CD4-positive, alpha-beta T cell treated with Interleukin-6 at 100 ng/mL for 8 hours (primary cell): ENCODE measurements at regions not wholly inside any gene's neighbourhood (a gene's known extent, or its start where the extent isn't known, plus 50 kb on each side); places are given as distances from the start of the nearest gene placed in this dataset.
"Not testable (repeated sequence)": the region's sequence is repeated elsewhere in the genome, so short reads cannot be mapped to it uniquely, and the experiment has no call there.

Experiments
- DNase-seq: peaks from one replicate; pipeline ENCODE4 v3.0.0-alpha.2; 2020; ENCODE audit warnings: mixed read lengths, low spot score

GRCh38 chr1:117754061-117754969 lies 148.5 kb downstream of the TENT5C start:
- peak; percentile 49 for DNase-seq

- DNase-seq = no peak
These were observed 151.8 kb downstream of the TENT5C start for GRCh38 chr1:117757668-117758067.

- DNase-seq = peak; percentile 66
These were observed 152.8 kb downstream of the TENT5C start for GRCh38 chr1:117758444-117759316.

GRCh38 chr1:117759535-117759934 lies 153.7 kb downstream of the TENT5C start:
- DNase-seq = no peak

GRCh38 chr1:117760069-117760468 lies 154.2 kb downstream of the TENT5C start:
- no peak for DNase-seq

- DNase-seq = no peak
These were observed 154.6 kb downstream of the TENT5C start for GRCh38 chr1:117760485-117760884.

- not testable (repeated sequence) for DNase-seq
These were observed 161.7 kb downstream of the GDAP2 start for GRCh38 chr1:117767756-117768155.

GRCh38 chr1:117770981-117771531 lies 158.4 kb downstream of the GDAP2 start:
- no peak for DNase-seq

- DNase-seq = no peak
These were observed 150.1 kb downstream of the GDAP2 start for GRCh38 chr1:117779364-117779763.

- no peak for DNase-seq
These were observed 148.5 kb downstream of the GDAP2 start for GRCh38 chr1:117780687-117781475.

- DNase-seq = no peak
These were observed 147.4 kb downstream of the GDAP2 start for GRCh38 chr1:117782056-117782455.

GRCh38 chr1:117783606-117784396 lies 145.6 kb downstream of the GDAP2 start:
- no peak for DNase-seq

- no peak for DNase-seq
These were observed 141.4 kb downstream of the GDAP2 start for GRCh38 chr1:117788014-117788413.

GRCh38 chr1:117793413-117793812 lies 136.0 kb downstream of the GDAP2 start:
- no peak for DNase-seq

GRCh38 chr1:117794073-117794472 lies 135.3 kb downstream of the GDAP2 start:
- no peak for DNase-seq

- no peak for DNase-seq
These were observed 134.2 kb downstream of the GDAP2 start for GRCh38 chr1:117795190-117795589.

- DNase-seq = no peak
These were observed 133.6 kb downstream of the GDAP2 start for GRCh38 chr1:117795792-117796191.

GRCh38 chr1:117796226-117796625 lies 133.2 kb downstream of the GDAP2 start:
- DNase-seq = no peak

GRCh38 chr1:117798550-117798949 lies 130.9 kb downstream of the GDAP2 start:
- no peak for DNase-seq

GRCh38 chr1:117802531-117803257 lies 126.7 kb downstream of the GDAP2 start:
- no peak for DNase-seq
